ENCODE measurements at regions not wholly inside any gene's neighbourhood (a gene's known extent, or its start where the extent isn't known, plus 50 kb on each side); places are given as distances from the start of the nearest gene placed in this dataset.

GRCh38 chr11:97336064-97336463, 946.3 kb downstream of the JRKL start:
- DNase-seq (ENCODE audit: low read depth, low spot score) (no peak), FAIRE-seq (no peak)
- no peaks in the 10 kb centered on the region for H3K4me1 ChIP-seq (ENCODE audit: control insufficient read depth, extremely low read depth, insufficient read depth, low read length)
- no peaks in the 10 kb centered on the region for H3K36me3 ChIP-seq (ENCODE audit: control insufficient read depth in 2 of 2, extremely low read depth in 1 of 2, insufficient read depth in 2 of 2, low read length in 2 of 2)
- ChIA-PET CTCF (no interaction called here), POLR2A (no interaction called here)
- no peak overlapping the region for H3K4me2 ChIP-seq (ENCODE audit: insufficient read depth, low read length)
- H3K9ac ChIP-seq (replicated peaks; ENCODE audit: extremely low read depth, insufficient read depth, low read length), result no peak overlapping the region
- no peaks in the 10 kb centered on the region for H3K27me3 ChIP-seq (ENCODE audit: control insufficient read depth in 2 of 2, insufficient read depth in 2 of 2, low read length in 2 of 2)
- BruUV-seq (replicated peaks), result no TSS peak
- H3K27ac ChIP-seq (ENCODE audit: insufficient read depth, low read depth, low read length), result no peak overlapping the region
- H2AFZ ChIP-seq (ENCODE audit: low read depth, low read length), result no peak overlapping the region
- no peaks in the 10 kb centered on the region for H3K79me2 ChIP-seq (ENCODE audit: control insufficient read depth, insufficient read depth, low read length)
- TF ChIP-seq POLR2AphosphoS5 (IDR thresholded peaks at IDR 0.05; ENCODE audit: insufficient read depth, low read depth, low read length) (no peak), FOS (IDR thresholded peaks at IDR 0.05; ENCODE audit: borderline replicate concordance, insufficient read depth, low read length) (no peak), EZH2 (IDR thresholded peaks at IDR 0.05; ENCODE audit: borderline replicate concordance, low read depth, low read length, severe bottlenecking) (no peak), GATA2 (IDR thresholded peaks at IDR 0.05; ENCODE audit: insufficient read depth, insufficient read length, low read depth, low read length) (no peak), JUN (IDR thresholded peaks at IDR 0.05; ENCODE audit: borderline replicate concordance, insufficient read depth, insufficient read length, low read depth) (no peak), CTCF (IDR thresholded peaks at IDR 0.05; ENCODE audit: extremely low read depth in 1 of 2, insufficient read depth in 1 of 2, low read depth in 1 of 2, low read length in 2 of 2) (no peak), MYC (IDR thresholded peaks at IDR 0.05; ENCODE audit: low read depth, low read length) (no peak), POLR2A (IDR thresholded peaks at IDR 0.05; ENCODE audit: low read depth, low read length) (no peak), MAX (IDR thresholded peaks at IDR 0.05; ENCODE audit: insufficient read depth, insufficient read length) (no peak)
- H3K9me1 ChIP-seq (replicated peaks; ENCODE audit: control insufficient read depth, extremely low read depth, insufficient read depth, low read length), result no peaks in the 10 kb centered on the region
- intact Hi-C loops (cut with micrococcal nuclease), result no loop called here
- no peak overlapping the region for H3K4me3 ChIP-seq (replicated peaks in 1 of 3; ENCODE audit: insufficient read depth in 1 of 3, low read depth in 1 of 3, low read length in 3 of 3)
- dilution Hi-C loops (cut with MboI; ENCODE audit: extremely low pct_ligation_motif_present, low sequenced_read_pairs), result no loop called here
- H3K9me3 ChIP-seq (replicated peaks; ENCODE audit: control insufficient read depth, insufficient read depth, low read length), result no peaks in the 10 kb centered on the region
- H4K20me1 ChIP-seq (replicated peaks; ENCODE audit: control insufficient read depth, extremely low read depth, insufficient read depth, low read length), result no peaks in the 10 kb centered on the region

All from endothelial cell of umbilical vein (primary cell).